ENCODE measurements at regions not wholly inside any gene's neighbourhood (a gene's known extent, or its start where the extent isn't known, plus 50 kb on each side); places are given as distances from the start of the nearest gene placed in this dataset.
A peak's percentile ranks its signal among the peaks of the same experiment; 100 is the strongest.

GRCh38 chr13:111532111-111532510 is 211.7 kb downstream of the TEX29 start:
- no peak for ATAC-seq
- CTCF ChIA-PET = no interaction called here

GRCh38 chr13:111533900-111534683 is 213.7 kb downstream of the TEX29 start:
- Mint-ChIP-seq H3K27ac (no peak overlapping the region), H3K4me3 (no peak overlapping the region), H3K4me1 (peaks cover 0 to 18% (median 8%) of the 10 kb centered on the region in 7 donors), H3K27me3 (peaks cover 55 to 90% (median 64%) of the 10 kb centered on the region in 5 donors), H3K9me3 (no peaks in the 10 kb centered on the region), H3K36me3 (no peaks in the 10 kb centered on the region)
- H3K27me3 ChIP-seq (ENCODE audit: control insufficient read depth in 2 of 2, insufficient read depth in 2 of 2, low read length in 2 of 2) = no peaks in the 10 kb centered on the region
- no peaks in the 10 kb centered on the region for H3K9me3 ChIP-seq (ENCODE audit: control insufficient read depth in 2 of 3, low read length in 3 of 3)
- CTCF ChIA-PET = no interaction called here
- no peaks in the 10 kb centered on the region for H3K4me1 ChIP-seq (ENCODE audit: control insufficient read depth in 2 of 2, insufficient read depth in 2 of 2, low read length in 2 of 2)
- ATAC-seq (no peak), DNase-seq (no peak)
- H3K36me3 ChIP-seq (ENCODE audit: control insufficient read depth in 2 of 3, insufficient read depth in 3 of 3, low read length in 3 of 3) = no peaks in the 10 kb centered on the region
- no peak overlapping the region for H3K4me3 ChIP-seq (ENCODE audit: low read length)
- POLR2A ChIA-PET = no interaction called here
- no peak overlapping the region for H3K27ac ChIP-seq (ENCODE audit: low read depth, low read length)
- intact Hi-C loops (cut with micrococcal nuclease) = no loop called here

More at GRCh38 chr13:111532111-111532510, 211.7 kb downstream of the TEX29 start:
- Histone ChIP-seq H3K4me3 (ENCODE audit: low read length) (no peak overlapping the region), H3K27ac (ENCODE audit: low read depth, low read length) (no peak overlapping the region), H3K4me1 (ENCODE audit: control insufficient read depth in 2 of 2, insufficient read depth in 2 of 2, low read length in 2 of 2) (no peaks in the 10 kb centered on the region), H3K9me3 (ENCODE audit: control insufficient read depth in 2 of 3, low read length in 3 of 3) (no peaks in the 10 kb centered on the region), H3K27me3 (ENCODE audit: control insufficient read depth in 2 of 2, insufficient read depth in 2 of 2, low read length in 2 of 2) (no peaks in the 10 kb centered on the region), H3K36me3 (ENCODE audit: control insufficient read depth in 2 of 3, insufficient read depth in 3 of 3, low read length in 3 of 3) (no peaks in the 10 kb centered on the region)
- Mint-ChIP-seq H3K4me1 (peaks cover 0 to 18% (median 8%) of the 10 kb centered on the region in 7 donors), H3K9me3 (no peaks in the 10 kb centered on the region), H3K27ac (no peak overlapping the region), H3K4me3 (no peak overlapping the region), H3K27me3 (peaks cover 52 to 83% (median 55%) of the 10 kb centered on the region in 5 donors), H3K36me3 (no peaks in the 10 kb centered on the region)
- intact Hi-C loops (cut with micrococcal nuclease) = no loop called here
- POLR2A ChIA-PET = no interaction called here
- no peak for DNase-seq

DNA sequence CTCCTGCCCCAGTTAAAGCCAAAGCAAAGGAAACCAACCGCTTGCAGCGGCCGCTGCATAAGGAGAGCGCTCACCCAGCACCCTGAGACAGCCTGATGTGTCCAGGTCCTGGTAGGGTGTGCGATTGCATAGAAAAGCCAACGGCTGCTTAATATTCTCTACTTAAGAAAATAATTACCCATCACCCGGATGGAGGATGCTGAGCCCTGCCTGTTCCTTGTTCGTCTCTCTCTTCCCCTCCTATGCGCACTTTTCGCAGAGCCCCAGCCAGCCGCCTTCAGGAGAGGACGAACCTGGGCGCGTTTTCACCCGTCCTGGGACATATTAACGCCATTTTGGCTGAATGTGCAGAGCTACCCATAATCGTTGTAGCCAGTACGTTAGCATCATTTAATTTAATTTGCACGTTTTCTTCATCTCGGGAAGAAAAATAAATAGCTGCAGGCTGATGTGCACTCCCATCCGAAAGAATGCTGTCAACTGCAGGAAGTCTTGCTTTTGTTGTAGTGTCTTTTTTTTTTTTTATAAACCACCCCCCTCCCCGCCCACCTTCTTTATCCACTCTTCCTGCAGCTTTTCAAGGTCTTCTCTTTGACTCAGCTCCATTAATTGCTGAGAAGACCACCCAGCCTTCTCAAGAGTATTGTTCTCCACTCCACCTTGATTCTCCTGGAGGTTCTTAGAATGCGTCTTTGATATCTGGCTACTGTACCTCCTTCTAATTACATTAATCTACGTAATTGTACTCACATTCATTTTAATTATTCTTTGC is 214.5 kb downstream of the TEX29 start:
- CTCF ChIA-PET = no interaction called here
- Mint-ChIP-seq H3K4me1 (peaks cover 0 to 18% (median 8%) of the 10 kb centered on the region in 7 donors), H3K27me3 (peaks cover 55 to 91% (median 64%) of the 10 kb centered on the region in 5 donors), H3K36me3 (no peaks in the 10 kb centered on the region), H3K27ac (no peak overlapping the region), H3K4me3 (peak overlapping the region in 9 of 10 donors; percentile 22 to 51 (median 42)), H3K9me3 (no peaks in the 10 kb centered on the region)
- ATAC-seq (no peak), DNase-seq (no peak)
- POLR2A ChIA-PET = no interaction called here
- Histone ChIP-seq H3K27ac (ENCODE audit: low read depth, low read length) (no peak overlapping the region), H3K36me3 (ENCODE audit: control insufficient read depth in 2 of 3, insufficient read depth in 3 of 3, low read length in 3 of 3) (no peaks in the 10 kb centered on the region), H3K4me1 (ENCODE audit: control insufficient read depth in 2 of 2, insufficient read depth in 2 of 2, low read length in 2 of 2) (no peaks in the 10 kb centered on the region), H3K27me3 (ENCODE audit: control insufficient read depth in 2 of 2, insufficient read depth in 2 of 2, low read length in 2 of 2) (no peaks in the 10 kb centered on the region), H3K9me3 (ENCODE audit: control insufficient read depth in 2 of 3, low read length in 3 of 3) (no peaks in the 10 kb centered on the region), H3K4me3 (ENCODE audit: low read length) (no peak overlapping the region)
- intact Hi-C loops (cut with micrococcal nuclease) = no loop called here

DNA sequence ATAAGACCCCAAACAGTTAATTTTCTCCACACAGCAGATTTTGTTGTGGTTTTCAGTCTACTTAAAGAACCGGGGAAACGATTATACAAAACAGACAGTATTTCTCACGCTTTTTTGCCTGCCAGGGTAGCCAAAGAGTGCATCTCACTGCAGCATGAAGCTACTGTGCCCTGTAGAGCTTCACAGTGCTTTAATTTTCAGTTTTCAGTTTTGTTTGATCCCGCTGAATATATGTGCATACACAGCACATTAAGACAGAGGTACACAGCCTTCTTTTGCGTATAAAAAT is 215.0 kb downstream of the TEX29 start:
- POLR2A ChIA-PET = no interaction called here
- no peak for ATAC-seq
- H3K4me3 Mint-ChIP-seq = peak overlapping the region in 3 of 10 donors; percentile 22 to 48 (median 45)

GRCh38 chr13:111536075-111536642 is 215.7 kb downstream of the TEX29 start:
- Histone ChIP-seq H3K4me1 (ENCODE audit: control insufficient read depth in 2 of 2, insufficient read depth in 2 of 2, low read length in 2 of 2) (no peaks in the 10 kb centered on the region), H3K27ac (ENCODE audit: low read depth, low read length) (no peak overlapping the region), H3K4me3 (ENCODE audit: low read length) (no peak overlapping the region), H3K27me3 (ENCODE audit: control insufficient read depth in 2 of 2, insufficient read depth in 2 of 2, low read length in 2 of 2) (no peaks in the 10 kb centered on the region), H3K9me3 (ENCODE audit: control insufficient read depth in 2 of 3, low read length in 3 of 3) (no peaks in the 10 kb centered on the region), H3K36me3 (ENCODE audit: control insufficient read depth in 2 of 3, insufficient read depth in 3 of 3, low read length in 3 of 3) (no peaks in the 10 kb centered on the region)
- H3K9me3 Mint-ChIP-seq = no peaks in the 10 kb centered on the region
- intact Hi-C loops (cut with micrococcal nuclease) = no loop called here
- CTCF ChIA-PET = no interaction called here
- H3K4me1 Mint-ChIP-seq = peaks cover 0 to 18% (median 8%) of the 10 kb centered on the region in 7 donors
- H3K4me3 Mint-ChIP-seq = no peak overlapping the region
- peaks cover 50 to 86% (median 64%) of the 10 kb centered on the region in 5 donors for H3K27me3 Mint-ChIP-seq
- no peaks in the 10 kb centered on the region for H3K36me3 Mint-ChIP-seq
- DNase-seq = no peak
- ATAC-seq = no peak
- POLR2A ChIA-PET = no interaction called here
- H3K27ac Mint-ChIP-seq = no peak overlapping the region

More for the DNA sequence above, 215.0 kb downstream of the TEX29 start:
- H3K9me3 ChIP-seq (ENCODE audit: control insufficient read depth in 2 of 3, low read length in 3 of 3) = no peaks in the 10 kb centered on the region
- Mint-ChIP-seq H3K4me1 (peaks cover 0 to 18% (median 8%) of the 10 kb centered on the region in 7 donors), H3K27ac (no peak overlapping the region), H3K27me3 (peaks cover 55 to 92% (median 64%) of the 10 kb centered on the region in 5 donors), H3K9me3 (no peaks in the 10 kb centered on the region), H3K36me3 (no peaks in the 10 kb centered on the region)
- H3K36me3 ChIP-seq (ENCODE audit: control insufficient read depth in 2 of 3, insufficient read depth in 3 of 3, low read length in 3 of 3) = no peaks in the 10 kb centered on the region
- no peak overlapping the region for H3K27ac ChIP-seq (ENCODE audit: low read depth, low read length)
- H3K4me3 ChIP-seq (ENCODE audit: low read length) = no peak overlapping the region
- CTCF ChIA-PET = no interaction called here
- H3K4me1 ChIP-seq (ENCODE audit: control insufficient read depth in 2 of 2, insufficient read depth in 2 of 2, low read length in 2 of 2) = no peaks in the 10 kb centered on the region
- intact Hi-C loops (cut with micrococcal nuclease) = no loop called here
- no peak for DNase-seq
- no peaks in the 10 kb centered on the region for H3K27me3 ChIP-seq (ENCODE audit: control insufficient read depth in 2 of 2, insufficient read depth in 2 of 2, low read length in 2 of 2)

GRCh38 chr13:111537115-111537728 is 216.8 kb downstream of the TEX29 start:
- Mint-ChIP-seq H3K4me3 (no peak overlapping the region), H3K9me3 (no peaks in the 10 kb centered on the region), H3K4me1 (peaks cover 0 to 18% (median 8%) of the 10 kb centered on the region in 7 donors), H3K27me3 (peaks cover 41 to 76% (median 55%) of the 10 kb centered on the region in 5 donors), H3K36me3 (no peaks in the 10 kb centered on the region), H3K27ac (no peak overlapping the region)
- intact Hi-C loops (cut with micrococcal nuclease) = no loop called here
- Histone ChIP-seq H3K9me3 (ENCODE audit: control insufficient read depth in 2 of 3, low read length in 3 of 3) (no peaks in the 10 kb centered on the region), H3K4me1 (ENCODE audit: control insufficient read depth in 2 of 2, insufficient read depth in 2 of 2, low read length in 2 of 2) (no peaks in the 10 kb centered on the region), H3K36me3 (ENCODE audit: control insufficient read depth in 2 of 3, insufficient read depth in 3 of 3, low read length in 3 of 3) (no peaks in the 10 kb centered on the region), H3K27ac (ENCODE audit: low read depth, low read length) (no peak overlapping the region), H3K4me3 (ENCODE audit: low read length) (no peak overlapping the region), H3K27me3 (ENCODE audit: control insufficient read depth in 2 of 2, insufficient read depth in 2 of 2, low read length in 2 of 2) (no peaks in the 10 kb centered on the region)
- ChIA-PET CTCF (no interaction called here), POLR2A (no interaction called here)
- DNase-seq (no peak), ATAC-seq (peak; percentile 18)
